Adrenal gland (tissue), 9 donors: ENCODE measurements at regions not wholly inside any gene's neighbourhood (a gene's known extent, or its start where the extent isn't known, plus 50 kb on each side); places are given as distances from the start of the nearest gene placed in this dataset.

Source experiments
- DNase-seq, 7 donors: peaks; one replicate each; pipeline ENCODE4 v3.0.0-alpha.2; 2019 to 2020
- H3K27ac ChIP-seq, 5 donors: fragments of 200-600 bp; sonication (generic) in 4 of 5; 1 replicate in 3 of 5; 2 replicates in 2 of 5; pipeline versions ENCODE4 v1.5.1 to v1.8.0; 2016 to 2020; ENCODE audit warnings: mild to moderate bottlenecking in 1 of 5
- H3K27me3 ChIP-seq: fragments of 200-600 bp; 2 replicates; pipeline ENCODE4 v1.8.0; 2021
- H3K36me3 ChIP-seq, 2 donors: fragments of 200-600 bp; replicated peaks in 1 of 2; 1 replicate in 1 of 2; 2 replicates in 1 of 2; pipeline versions ENCODE4 v1.5.1 to v1.8.0; 2018 to 2022
- H3K4me1 ChIP-seq, 2 donors: fragments of 200-600 bp; replicated peaks in 1 of 2; 1 replicate in 1 of 2; 2 replicates in 1 of 2; pipeline versions ENCODE4 v1.5.1 to v1.8.0; 2018 to 2021
- H3K4me3 ChIP-seq, 4 donors: fragments of 200-600 bp; sonication (generic) in 3 of 4; one replicate each; pipeline ENCODE4 v1.5.1; 2016 to 2018
- H3K9me3 ChIP-seq, 3 donors: fragments of 200-600 bp; sonication (generic) in 1 of 3; replicated peaks in 1 of 3; 1 replicate in 2 of 3; 2 replicates in 1 of 3; pipeline versions ENCODE4 v1.5.1 to v1.8.0; 2016 to 2021
- CTCF ChIP-seq, 6 experiments: fragments of 450-650 bp in 4 of 6; fragments of 200-600 bp in 2 of 6; sonication (generic) in 1 of 6; IDR thresholded peaks; 1 replicate in 5 of 6; 2 replicates in 1 of 6; pipeline versions ENCODE4 v1.5.1 to v1.8.0; 2016 to 2021; ENCODE audit warnings: antibody characterized with exemption in 6 of 6, mild to moderate bottlenecking in 2 of 6, moderate library complexity in 1 of 6
- POLR2A ChIP-seq, 2 donors: fragments of 450-650 bp; IDR thresholded peaks; one replicate each; pipeline ENCODE4 v1.6.1; 2017; ENCODE audit warnings: antibody characterized with exemption in 2 of 2, mild to moderate bottlenecking in 2 of 2, moderate library complexity in 1 of 2
- WGBS, 4 donors: extraction: QIAGEN DNeasy Blood & Tissue Kit in 2 of 4; methylation state at CpG; one replicate each; pipeline versions ENCODE4 v1.1.5 to v1.1.7; 2013 to 2017; 5-methylcytosine and 5-hydroxymethylcytosine counted together
- intact Hi-C, 2 donors: fragments of 100-400 bp; cut with DNase I; formaldehyde crosslinking; loops; one replicate each; pipeline versions ENCODE4 v1.14.1 to v1.15.0; 2022 to 2023
- donor health status: healthy with polysubstance abuse.
- donor health status: Bipolar disorder and iron deficiency.
- donor health status: DM: yes; HTN: yes; CAD: no.
- donor health status: DM: no; HTN: no; CAD: no.
- donor health status: DM: no; HTN: no; CAD: no.

DNA sequence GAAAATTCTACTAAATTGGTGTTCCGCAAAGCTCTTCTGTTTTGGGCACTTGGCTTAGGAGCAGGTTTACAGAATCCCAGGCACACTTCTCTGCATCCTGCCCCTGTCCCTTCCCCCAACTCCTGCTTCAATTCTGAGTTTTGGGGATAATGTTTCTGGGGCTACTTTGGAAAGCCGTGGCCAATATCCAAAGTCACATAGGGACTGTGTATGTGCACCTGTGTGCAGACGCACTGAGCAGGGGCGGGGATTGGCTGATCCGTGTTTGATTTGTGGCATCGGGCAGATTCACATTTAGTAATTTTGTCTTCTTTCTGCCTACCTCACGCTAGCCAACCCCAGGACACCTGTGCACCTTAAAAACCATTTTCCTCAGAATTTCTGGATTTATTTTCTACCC lies 491.9 kb downstream of the SIPA1L2 start:
- 86 to 93% (median 87%) methylated on average over 7 of the region's 7 CpGs for WGBS, 4 donors
- H3K27me3 ChIP-seq = no peaks in the 10 kb centered on the region
- H3K36me3 ChIP-seq = no peaks in the 10 kb centered on the region
- no peak overlapping the region for H3K27ac ChIP-seq
- TF ChIP-seq POLR2A (IDR thresholded peaks at IDR 0.05) = no peak
- no peak for TF ChIP-seq CTCF (IDR thresholded peaks at IDR 0.05)
- H3K9me3 ChIP-seq = no peaks in the 10 kb centered on the region
- DNase-seq = no peak
- peaks cover 0 to 11% of the 10 kb centered on the region in 2 donors for H3K4me1 ChIP-seq
- intact Hi-C loops = no loop called here
- no peak overlapping the region for H3K4me3 ChIP-seq

GRCh38 chr1:232137066-232137465 lies 492.9 kb downstream of the SIPA1L2 start:
- no peaks in the 10 kb centered on the region for H3K36me3 ChIP-seq
- no peak overlapping the region for H3K27ac ChIP-seq
- H3K4me1 ChIP-seq = peaks cover 0 to 3% of the 10 kb centered on the region in 2 donors
- no peaks in the 10 kb centered on the region for H3K9me3 ChIP-seq
- no peaks in the 10 kb centered on the region for H3K27me3 ChIP-seq
- WGBS, 4 donors = 79 to 87% (median 82%) methylated on average over 3 of the region's 3 CpGs
- no peak for DNase-seq
- no peak overlapping the region for H3K4me3 ChIP-seq
- intact Hi-C loops = no loop called here
- TF ChIP-seq CTCF (IDR thresholded peaks at IDR 0.05) (no peak), POLR2A (IDR thresholded peaks at IDR 0.05) (no peak)

GRCh38 chr1:232136136-232136535 lies 493.8 kb downstream of the SIPA1L2 start:
- WGBS, 4 donors = 69 to 96% (median 91%) methylated on average over 4 of the region's 4 CpGs
- TF ChIP-seq POLR2A (IDR thresholded peaks at IDR 0.05) (no peak), CTCF (IDR thresholded peaks at IDR 0.05) (no peak)

DNA sequence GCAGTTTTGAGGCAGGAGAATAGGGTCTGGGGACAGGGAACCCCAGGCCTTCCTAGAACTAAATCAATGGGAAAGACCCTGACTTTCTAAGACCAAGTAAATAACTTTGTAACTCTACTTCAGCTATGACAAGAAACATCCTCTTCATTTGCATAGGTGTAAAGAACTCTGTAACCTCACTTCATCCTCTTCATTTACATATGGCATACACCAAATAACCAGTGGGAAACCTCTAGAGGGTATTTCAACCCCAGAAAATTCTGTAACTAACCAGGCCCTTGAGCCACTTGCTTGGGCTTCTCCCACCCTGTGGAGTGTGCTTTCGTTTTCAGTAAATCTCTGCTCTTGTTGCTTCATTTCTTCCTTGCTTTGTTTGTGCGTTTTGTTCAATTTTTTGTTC lies 495.6 kb downstream of the SIPA1L2 start:
- no peak for TF ChIP-seq CTCF (IDR thresholded peaks at IDR 0.05)
- no peak for TF ChIP-seq POLR2A (IDR thresholded peaks at IDR 0.05)
- intact Hi-C loops = no loop called here
- Histone ChIP-seq H3K36me3 (no peaks in the 10 kb centered on the region), H3K4me3 (no peak overlapping the region), H3K27me3 (no peaks in the 10 kb centered on the region), H3K9me3 (no peaks in the 10 kb centered on the region), H3K4me1 (no peaks in the 10 kb centered on the region), H3K27ac (no peak overlapping the region)
- no peak for DNase-seq
- 73 to 81% (median 78%) methylated on average over 2 of the region's 2 CpGs for WGBS, 4 donors

More at GRCh38 chr1:232136136-232136535, 493.8 kb downstream of the SIPA1L2 start:
- no peak overlapping the region for H3K4me3 ChIP-seq
- H3K27me3 ChIP-seq = no peaks in the 10 kb centered on the region
- H3K4me1 ChIP-seq = no peaks in the 10 kb centered on the region
- no peaks in the 10 kb centered on the region for H3K36me3 ChIP-seq
- intact Hi-C loops = no loop called here
- DNase-seq = no peak
- H3K9me3 ChIP-seq = no peaks in the 10 kb centered on the region
- H3K27ac ChIP-seq = no peak overlapping the region
